ENCODE measurements at regions not wholly inside any gene's neighbourhood (a gene's known extent, or its start where the extent isn't known, plus 50 kb on each side); places are given as distances from the start of the nearest gene placed in this dataset.

DNA sequence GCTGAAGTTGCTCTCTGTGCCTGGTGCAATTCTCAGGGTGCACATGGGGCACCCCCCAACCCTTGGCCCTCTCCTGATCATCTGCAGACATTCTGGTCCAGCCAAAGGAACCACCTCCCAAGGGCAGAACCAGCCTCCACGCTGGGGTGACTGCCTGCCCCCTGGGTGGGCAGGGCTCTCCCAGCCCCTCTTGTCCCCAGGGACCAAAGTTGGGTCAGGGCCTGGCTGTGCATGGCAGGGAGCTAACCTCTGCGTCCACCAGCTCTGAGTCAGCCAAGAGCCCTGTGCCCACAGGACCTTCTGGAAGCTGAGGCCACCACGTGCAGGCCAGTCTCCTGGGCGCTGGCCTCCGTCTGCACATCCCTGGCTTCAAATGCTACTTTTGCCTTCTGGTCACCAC lies 101.9 kb downstream of the SIK1 start:
- TF ChIP-seq GATA2 (IDR thresholded peaks at IDR 0.05; ENCODE audit: low read depth, low read length) (no peak), GATA3 (IDR thresholded peaks at IDR 0.05; ENCODE audit: low read depth, low read length) (no peak)
